Hepatocyte (in vitro differentiated cells): ENCODE measurements at regions not wholly inside any gene's neighbourhood (a gene's known extent, or its start where the extent isn't known, plus 50 kb on each side); places are given as distances from the start of the nearest gene placed in this dataset.

Experiments
- DNase-seq: peaks from one replicate; pipeline ENCODE4 v3.0.0-alpha.2; 2016; ENCODE audit warnings: low spot score
- H2AFZ ChIP-seq: fragments of 200-600 bp; sonication (generic); 2 replicates; pipeline ENCODE4 v1.6.0; 2016; ENCODE audit warnings: antibody characterized with exemption, mild to moderate bottlenecking
- H3K27ac ChIP-seq: fragments of 200-600 bp; sonication (generic); 2 replicates; pipeline ENCODE4 v1.5.1; 2016; ENCODE audit warnings: mild to moderate bottlenecking
- H3K27me3 ChIP-seq: fragments of 200-600 bp; sonication (generic); 2 replicates; pipeline ENCODE4 v1.6.1; 2016
- H3K36me3 ChIP-seq: fragments of 200-600 bp; sonication (generic); replicated peaks from 2 replicates; pipeline ENCODE4 v1.5.1; 2016; ENCODE audit warnings: low read depth; ENCODE audit not compliant: insufficient read depth
- H3K4me1 ChIP-seq: fragments of 200-600 bp; sonication (generic); 2 replicates; pipeline ENCODE4 v1.5.1; 2016; ENCODE audit warnings: mild to moderate bottlenecking, moderate library complexity; ENCODE audit not compliant: insufficient read depth
- H3K4me2 ChIP-seq: fragments of 200-600 bp; sonication (generic); 2 replicates; pipeline ENCODE4 v1.6.0; 2016
- H3K4me3 ChIP-seq: fragments of 200-600 bp; sonication (generic); 2 replicates; pipeline ENCODE4 v1.5.1; 2016; ENCODE audit warnings: mild to moderate bottlenecking
- H3K79me2 ChIP-seq: fragments of 200-600 bp; sonication (generic); 2 replicates; pipeline ENCODE4 v1.6.0; 2017; ENCODE audit warnings: mild to moderate bottlenecking
- H3K9me2 ChIP-seq: fragments of 200-600 bp; sonication (generic); replicated peaks from 2 replicates; pipeline ENCODE4 v1.6.0; 2017; ENCODE audit warnings: mild to moderate bottlenecking; ENCODE audit not compliant: insufficient read depth
- H3K9me3 ChIP-seq: fragments of 200-600 bp; sonication (generic); 2 replicates; pipeline ENCODE4 v1.5.1; 2016; ENCODE audit warnings: low read depth, mild to moderate bottlenecking
- H4K20me1 ChIP-seq: fragments of 200-600 bp; sonication (generic); 2 replicates; pipeline ENCODE4 v1.6.0; 2016; ENCODE audit warnings: mild to moderate bottlenecking; ENCODE audit not compliant: insufficient read depth, poor library complexity, severe bottlenecking
- EZH2 ChIP-seq: fragments of 200-600 bp; sonication (generic); IDR thresholded peaks from 2 replicates; pipeline ENCODE4 v1.6.1; 2016; ENCODE audit warnings: antibody characterized with exemption, mild to moderate bottlenecking, borderline replicate concordance
- EZH2phosphoT487 ChIP-seq: fragments of 200-600 bp; sonication (generic); IDR thresholded peaks from one replicate; pipeline ENCODE4 v1.6.1; 2018; ENCODE audit warnings: antibody characterized with exemption, mild to moderate bottlenecking, low read depth, moderate library complexity; ENCODE audit not compliant: unreplicated experiment, severe bottlenecking
- WGBS: methylation state at CpG from one replicate; pipeline ENCODE4 v1.1.6; 2016; ENCODE audit warnings: low lambda C conversion rate; ENCODE audit errors: missing lambda C conversion rate; 5-methylcytosine and 5-hydroxymethylcytosine counted together
- TF ChIP-seq, protein P1 (sequence below): fragments of 200-600 bp; sonication (generic); IDR thresholded peaks from 2 replicates; pipeline ENCODE4 v1.5.1; 2016; ENCODE audit warnings: antibody characterized with exemption, mild to moderate bottlenecking; ENCODE audit not compliant: poor library complexity

DNA sequence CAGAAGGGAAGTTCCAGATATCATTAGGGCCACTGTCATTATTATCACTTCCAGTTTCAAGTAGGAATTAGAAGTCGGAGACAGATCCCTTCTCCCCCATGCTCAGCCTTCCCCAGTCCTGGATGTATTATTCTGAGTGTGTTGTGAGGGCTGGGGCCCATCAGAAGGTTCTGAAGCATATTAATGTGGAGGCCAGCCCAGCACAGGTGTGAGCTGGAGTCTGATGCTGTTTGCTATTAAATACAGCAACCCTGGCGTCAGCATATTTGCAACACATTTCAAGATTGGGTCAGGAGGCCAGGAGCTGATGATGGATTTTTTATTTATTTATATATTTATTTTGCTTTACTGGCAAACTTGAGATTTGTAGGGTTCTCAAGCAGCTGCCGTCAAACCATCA, 195.2 kb downstream of the NRP2 start:
- no peak overlapping the region for H3K4me2 ChIP-seq
- H3K9me2 ChIP-seq = no peaks in the 10 kb centered on the region
- H3K27ac ChIP-seq = no peak overlapping the region
- no peak for DNase-seq
- TF ChIP-seq EZH2 = no peak
- TF ChIP-seq, protein P1, sequence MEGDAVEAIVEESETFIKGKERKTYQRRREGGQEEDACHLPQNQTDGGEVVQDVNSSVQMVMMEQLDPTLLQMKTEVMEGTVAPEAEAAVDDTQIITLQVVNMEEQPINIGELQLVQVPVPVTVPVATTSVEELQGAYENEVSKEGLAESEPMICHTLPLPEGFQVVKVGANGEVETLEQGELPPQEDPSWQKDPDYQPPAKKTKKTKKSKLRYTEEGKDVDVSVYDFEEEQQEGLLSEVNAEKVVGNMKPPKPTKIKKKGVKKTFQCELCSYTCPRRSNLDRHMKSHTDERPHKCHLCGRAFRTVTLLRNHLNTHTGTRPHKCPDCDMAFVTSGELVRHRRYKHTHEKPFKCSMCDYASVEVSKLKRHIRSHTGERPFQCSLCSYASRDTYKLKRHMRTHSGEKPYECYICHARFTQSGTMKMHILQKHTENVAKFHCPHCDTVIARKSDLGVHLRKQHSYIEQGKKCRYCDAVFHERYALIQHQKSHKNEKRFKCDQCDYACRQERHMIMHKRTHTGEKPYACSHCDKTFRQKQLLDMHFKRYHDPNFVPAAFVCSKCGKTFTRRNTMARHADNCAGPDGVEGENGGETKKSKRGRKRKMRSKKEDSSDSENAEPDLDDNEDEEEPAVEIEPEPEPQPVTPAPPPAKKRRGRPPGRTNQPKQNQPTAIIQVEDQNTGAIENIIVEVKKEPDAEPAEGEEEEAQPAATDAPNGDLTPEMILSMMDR = no peak
- TF ChIP-seq EZH2phosphoT487 = no peak
- H3K27me3 ChIP-seq = no peaks in the 10 kb centered on the region
- H3K4me3 ChIP-seq = no peak overlapping the region
- H3K79me2 ChIP-seq = no peaks in the 10 kb centered on the region
- 98% methylated on average over 3 of the region's 3 CpGs for WGBS
- H3K4me1 ChIP-seq = peaks cover 1% of the 10 kb centered on the region
- H3K9me3 ChIP-seq = no peaks in the 10 kb centered on the region
- no peak overlapping the region for H2AFZ ChIP-seq
- H4K20me1 ChIP-seq = no peaks in the 10 kb centered on the region
- no peaks in the 10 kb centered on the region for H3K36me3 ChIP-seq

- Histone ChIP-seq H3K9me2 (no peaks in the 10 kb centered on the region), H3K4me2 (no peak overlapping the region), H3K9me3 (no peaks in the 10 kb centered on the region), H4K20me1 (no peaks in the 10 kb centered on the region), H2AFZ (no peak overlapping the region), H3K36me3 (no peaks in the 10 kb centered on the region), H3K4me1 (peaks cover 5% of the 10 kb centered on the region), H3K79me2 (no peaks in the 10 kb centered on the region), H3K27ac (no peak overlapping the region), H3K27me3 (no peaks in the 10 kb centered on the region), H3K4me3 (no peak overlapping the region)
- TF ChIP-seq EZH2phosphoT487 (no peak), EZH2 (no peak)
- TF ChIP-seq, protein P1 = no peak
- no peak for DNase-seq
Observed at GRCh38 chr2:205876127-205876526, 193.8 kb downstream of the NRP2 start.

DNA sequence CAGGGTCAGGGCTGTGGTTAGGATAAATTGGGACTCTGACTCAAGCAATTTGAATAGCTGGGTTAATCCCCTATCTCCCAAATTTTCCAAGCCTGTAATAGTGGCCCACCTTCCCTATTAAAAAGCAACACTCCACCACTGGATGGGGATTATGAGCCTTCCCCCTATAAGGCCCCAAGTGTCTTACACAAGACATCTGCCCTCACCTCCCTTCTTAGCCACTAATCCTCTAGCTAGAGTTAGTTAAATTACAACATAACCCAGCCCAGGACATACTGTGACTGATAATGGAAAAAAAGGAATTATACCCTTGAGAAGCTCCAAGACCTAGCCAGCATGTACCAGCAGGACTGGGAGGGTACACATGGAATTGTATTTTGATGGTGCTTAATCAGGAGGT, 190.4 kb downstream of the NRP2 start:
- no peak for DNase-seq
- H3K27ac ChIP-seq = no peak overlapping the region
- H3K4me2 ChIP-seq = no peak overlapping the region
- TF ChIP-seq EZH2phosphoT487 = no peak
- no peak for TF ChIP-seq EZH2
- TF ChIP-seq, protein P1 = no peak
- no peaks in the 10 kb centered on the region for H3K36me3 ChIP-seq
- no peaks in the 10 kb centered on the region for H4K20me1 ChIP-seq
- H3K79me2 ChIP-seq = no peaks in the 10 kb centered on the region
- no peaks in the 10 kb centered on the region for H3K27me3 ChIP-seq
- H3K9me3 ChIP-seq = no peaks in the 10 kb centered on the region
- H3K9me2 ChIP-seq = no peaks in the 10 kb centered on the region
- H2AFZ ChIP-seq = no peak overlapping the region
- H3K4me1 ChIP-seq = peaks cover 5% of the 10 kb centered on the region
- H3K4me3 ChIP-seq = no peak overlapping the region

GRCh38 chr2:205869439-205869838, 187.1 kb downstream of the NRP2 start:
- DNase-seq = no peak
- no peaks in the 10 kb centered on the region for H3K27me3 ChIP-seq
- no peak overlapping the region for H2AFZ ChIP-seq
- no peak overlapping the region for H3K4me3 ChIP-seq
- H3K27ac ChIP-seq = no peak overlapping the region
- H3K79me2 ChIP-seq = no peaks in the 10 kb centered on the region
- H3K36me3 ChIP-seq = no peaks in the 10 kb centered on the region
- peaks cover 5% of the 10 kb centered on the region for H3K4me1 ChIP-seq
- H3K9me2 ChIP-seq = no peaks in the 10 kb centered on the region
- TF ChIP-seq, protein P1 = no peak
- no peak for TF ChIP-seq EZH2
- no peak for TF ChIP-seq EZH2phosphoT487
- no peaks in the 10 kb centered on the region for H4K20me1 ChIP-seq
- no peak overlapping the region for H3K4me2 ChIP-seq
- no peaks in the 10 kb centered on the region for H3K9me3 ChIP-seq
